Thoracic aorta (tissue), 2 donors: ENCODE measurements at regions not wholly inside any gene's neighbourhood (a gene's known extent, or its start where the extent isn't known, plus 50 kb on each side); places are given as distances from the start of the nearest gene placed in this dataset.

Source experiments
- ATAC-seq: fragments of 150-250 bp; one replicate; pipeline ENCODE4 v1.8.0; 2017; ENCODE audit warnings: low read depth; ENCODE audit not compliant: insufficient number of reproducible peaks, low FRiP score
- DNase-seq: peaks from one replicate; pipeline ENCODE4 v3.0.0-alpha.2; 2020; ENCODE audit warnings: low spot score
- H3K27ac ChIP-seq, 2 donors: fragments of 200-600 bp; sonication (generic); 1 replicate in 1 of 2; 2 replicates in 1 of 2; pipeline ENCODE4 v1.5.1; 2016; ENCODE audit warnings: mild to moderate bottlenecking in 2 of 2, moderate library complexity in 2 of 2
- H3K27me3 ChIP-seq: fragments of 200-600 bp; sonication (generic); replicated peaks from 2 replicates; pipeline ENCODE4 v1.6.0; 2016; ENCODE audit warnings: mild to moderate bottlenecking; ENCODE audit not compliant: insufficient read depth
- H3K36me3 ChIP-seq: fragments of 200-600 bp; sonication (generic); one replicate; pipeline ENCODE4 v1.5.1; 2016
- H3K4me1 ChIP-seq, 2 donors: fragments of 200-600 bp; sonication (generic); 1 replicate in 1 of 2; 2 replicates in 1 of 2; pipeline versions ENCODE4 v1.5.1 to v1.6.0; 2016; ENCODE audit warnings: low read depth in 2 of 2, mild to moderate bottlenecking in 1 of 2; ENCODE audit not compliant: control insufficient read depth in 1 of 2
- H3K4me3 ChIP-seq: fragments of 200-600 bp; sonication (generic); 2 replicates; pipeline ENCODE4 v1.5.1; 2016; ENCODE audit warnings: mild to moderate bottlenecking
- H3K9me3 ChIP-seq: fragments of 200-600 bp; sonication (generic); 2 replicates; pipeline ENCODE4 v1.5.1; 2016
- TF ChIP-seq, protein P1 (sequence below): fragments of 200-600 bp; sonication (generic); IDR thresholded peaks from one replicate; pipeline ENCODE4 v1.5.1; 2019; ENCODE audit warnings: antibody characterized with exemption

DNA sequence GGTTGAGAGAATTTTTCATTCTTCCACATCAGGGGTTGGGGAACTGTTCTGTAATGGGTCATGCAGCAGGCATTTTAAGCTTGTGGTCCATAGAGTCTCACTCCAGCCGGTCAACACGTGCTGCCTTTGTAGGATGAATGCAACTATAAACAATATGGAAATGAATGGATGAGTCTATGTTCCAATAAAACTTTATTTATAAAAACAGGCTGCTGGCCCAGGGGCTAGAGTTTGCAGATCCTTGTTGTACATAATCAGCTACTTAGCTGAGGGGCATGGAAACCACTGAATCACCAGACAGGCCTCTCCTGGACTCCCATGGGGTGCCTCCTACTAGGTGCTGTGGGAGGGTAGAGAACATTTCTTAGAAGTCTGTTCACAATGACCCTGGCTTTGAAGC is 243.4 kb downstream of the BMP7 start:
- Histone ChIP-seq H3K4me1 (no peaks in the 10 kb centered on the region), H3K27me3 (no peaks in the 10 kb centered on the region), H3K4me3 (no peak overlapping the region), H3K36me3 (no peaks in the 10 kb centered on the region), H3K27ac (no peak overlapping the region), H3K9me3 (no peaks in the 10 kb centered on the region)
- DNase-seq (no peak), ATAC-seq (no peak)
- TF ChIP-seq, protein P1, sequence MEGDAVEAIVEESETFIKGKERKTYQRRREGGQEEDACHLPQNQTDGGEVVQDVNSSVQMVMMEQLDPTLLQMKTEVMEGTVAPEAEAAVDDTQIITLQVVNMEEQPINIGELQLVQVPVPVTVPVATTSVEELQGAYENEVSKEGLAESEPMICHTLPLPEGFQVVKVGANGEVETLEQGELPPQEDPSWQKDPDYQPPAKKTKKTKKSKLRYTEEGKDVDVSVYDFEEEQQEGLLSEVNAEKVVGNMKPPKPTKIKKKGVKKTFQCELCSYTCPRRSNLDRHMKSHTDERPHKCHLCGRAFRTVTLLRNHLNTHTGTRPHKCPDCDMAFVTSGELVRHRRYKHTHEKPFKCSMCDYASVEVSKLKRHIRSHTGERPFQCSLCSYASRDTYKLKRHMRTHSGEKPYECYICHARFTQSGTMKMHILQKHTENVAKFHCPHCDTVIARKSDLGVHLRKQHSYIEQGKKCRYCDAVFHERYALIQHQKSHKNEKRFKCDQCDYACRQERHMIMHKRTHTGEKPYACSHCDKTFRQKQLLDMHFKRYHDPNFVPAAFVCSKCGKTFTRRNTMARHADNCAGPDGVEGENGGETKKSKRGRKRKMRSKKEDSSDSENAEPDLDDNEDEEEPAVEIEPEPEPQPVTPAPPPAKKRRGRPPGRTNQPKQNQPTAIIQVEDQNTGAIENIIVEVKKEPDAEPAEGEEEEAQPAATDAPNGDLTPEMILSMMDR: no peak

DNA sequence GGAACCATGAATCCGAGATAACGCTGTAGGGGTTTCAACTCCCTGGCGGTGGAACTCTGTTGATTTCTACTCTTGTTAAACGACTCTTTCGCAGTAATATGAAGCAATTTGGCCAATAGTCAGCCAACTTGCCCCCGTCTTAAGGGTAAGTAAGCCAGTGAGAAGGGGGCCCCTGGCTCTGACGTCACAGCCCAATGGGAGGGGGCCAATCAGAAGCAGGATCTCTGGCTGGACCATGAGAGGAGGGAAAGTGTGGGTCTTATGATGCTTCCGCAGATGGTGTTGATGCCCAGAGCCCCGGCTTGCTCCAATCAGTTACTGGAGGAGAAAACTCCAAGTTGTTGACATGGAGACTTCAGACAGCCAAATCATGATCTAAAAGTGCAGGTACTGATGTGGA is 242.4 kb downstream of the BMP7 start:
- no peaks in the 10 kb centered on the region for H3K9me3 ChIP-seq
- no peaks in the 10 kb centered on the region for H3K27me3 ChIP-seq
- TF ChIP-seq, protein P1: no peak

DNA sequence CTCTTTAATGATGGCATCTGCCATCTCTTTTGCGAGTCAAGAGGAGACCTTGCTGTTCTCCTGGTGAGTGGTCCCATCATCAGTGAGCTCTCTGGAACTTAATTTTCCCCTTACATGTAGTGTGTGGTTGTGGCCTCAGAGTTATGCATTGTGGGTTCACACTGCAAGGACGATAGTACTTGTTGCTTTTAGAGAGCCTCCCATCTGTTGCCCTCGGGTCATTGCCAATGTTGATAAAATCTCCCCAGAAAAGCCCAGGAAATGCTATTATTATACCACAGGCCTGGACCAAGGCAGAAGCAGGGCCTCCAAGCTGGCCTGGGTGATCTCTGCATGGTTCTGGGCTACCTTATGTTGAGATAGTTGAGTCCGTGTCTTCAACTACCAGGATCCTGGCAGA is 241.6 kb downstream of the BMP7 start:
- H3K4me3 ChIP-seq: no peak overlapping the region
- no peak overlapping the region for H3K27ac ChIP-seq
- no peak for ATAC-seq
- DNase-seq: no peak
- H3K36me3 ChIP-seq: no peaks in the 10 kb centered on the region
- TF ChIP-seq, protein P1: no peak
- no peaks in the 10 kb centered on the region for H3K27me3 ChIP-seq
- H3K4me1 ChIP-seq: no peaks in the 10 kb centered on the region
- H3K9me3 ChIP-seq: no peaks in the 10 kb centered on the region

More for the DNA sequence above, 242.4 kb downstream of the BMP7 start:
- Histone ChIP-seq H3K4me1 (no peaks in the 10 kb centered on the region), H3K4me3 (no peak overlapping the region), H3K36me3 (no peaks in the 10 kb centered on the region), H3K27ac (no peak overlapping the region)
- ATAC-seq: no peak
- no peak for DNase-seq

DNA sequence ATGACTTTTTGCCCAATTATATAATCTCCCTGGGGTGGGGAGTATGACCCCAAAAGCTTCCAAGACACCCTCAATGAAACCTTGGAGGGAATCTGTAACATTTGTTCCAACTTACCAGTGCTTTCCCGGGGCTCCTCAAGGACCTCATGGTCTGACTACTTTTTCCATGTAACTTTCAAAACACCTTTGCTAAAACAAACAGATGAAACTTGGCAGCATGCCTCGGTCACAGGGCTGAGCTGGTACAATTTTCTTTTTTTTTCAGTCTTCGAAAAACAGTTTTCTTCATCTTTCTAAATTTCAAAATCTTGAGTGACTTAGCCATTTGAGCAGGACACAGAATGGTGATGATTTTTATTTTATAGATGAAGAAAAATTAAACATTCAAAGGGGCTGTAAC is 241.2 kb downstream of the BMP7 start:
- Histone ChIP-seq H3K27me3 (no peaks in the 10 kb centered on the region), H3K9me3 (no peaks in the 10 kb centered on the region), H3K27ac (no peak overlapping the region), H3K4me3 (no peak overlapping the region), H3K36me3 (no peaks in the 10 kb centered on the region), H3K4me1 (no peaks in the 10 kb centered on the region)
- DNase-seq: no peak
- ATAC-seq: no peak
- TF ChIP-seq, protein P1: no peak

DNA sequence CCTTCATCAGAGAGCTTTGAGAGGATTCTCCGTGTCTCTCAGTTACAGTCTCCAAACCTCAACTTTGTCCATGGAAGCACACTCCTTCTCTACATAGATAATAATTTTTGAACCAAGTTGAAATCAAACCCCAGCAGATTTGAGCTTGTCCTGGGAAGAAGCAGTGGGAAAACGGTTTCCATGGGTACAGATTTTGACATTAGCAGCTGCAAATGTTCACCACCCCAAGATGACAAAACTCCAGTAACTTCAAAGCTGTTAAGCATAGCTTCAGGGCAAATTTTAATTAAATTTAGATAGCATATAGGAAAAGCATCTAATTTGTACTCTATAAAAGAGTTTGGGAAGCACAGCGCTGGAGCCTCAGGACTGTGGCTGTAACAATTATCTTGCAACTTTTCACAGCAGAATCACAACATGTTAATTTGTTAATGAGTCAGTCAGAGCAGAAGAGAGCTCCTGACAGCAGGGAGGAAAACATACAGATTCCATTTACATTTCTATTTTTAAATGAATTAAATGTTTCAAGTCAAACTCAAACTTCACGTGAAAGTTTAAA is 240.7 kb downstream of the BMP7 start:
- Histone ChIP-seq H3K9me3 (no peaks in the 10 kb centered on the region), H3K4me1 (no peaks in the 10 kb centered on the region), H3K4me3 (no peak overlapping the region), H3K36me3 (no peaks in the 10 kb centered on the region), H3K27ac (no peak overlapping the region), H3K27me3 (no peaks in the 10 kb centered on the region)
- DNase-seq: no peak
- TF ChIP-seq, protein P1: no peak
- ATAC-seq: no peak
